Mucosa of rectum (tissue), 2 donors: ENCODE measurements at regions not wholly inside any gene's neighbourhood (a gene's known extent, or its start where the extent isn't known, plus 50 kb on each side); places are given as distances from the start of the nearest gene placed in this dataset.
"Not testable (repeated sequence)": the region's sequence is repeated elsewhere in the genome, so short reads cannot be mapped to it uniquely, and the experiment has no call there.

Experiments used
- H3K27ac ChIP-seq, 2 donors: one replicate each; pipeline ENCODE4 v1.7.0; 2013; ENCODE audit warnings: inconsistent platforms in 2 of 2, low read depth in 2 of 2, low read length in 2 of 2
- H3K27me3 ChIP-seq, 2 donors: one replicate each; pipeline ENCODE4 v1.7.0; 2013; ENCODE audit warnings: low read length in 2 of 2; ENCODE audit not compliant: control insufficient read depth in 2 of 2, insufficient read depth in 2 of 2
- H3K36me3 ChIP-seq, 2 donors: one replicate each; pipeline ENCODE4 v1.7.0; 2013; ENCODE audit warnings: low read length in 2 of 2; ENCODE audit not compliant: control insufficient read depth in 2 of 2, insufficient read depth in 2 of 2
- H3K4me1 ChIP-seq, 2 donors: one replicate each; pipeline ENCODE4 v1.7.0; 2013; ENCODE audit warnings: low read length in 2 of 2, mild to moderate bottlenecking in 1 of 2; ENCODE audit not compliant: control insufficient read depth in 2 of 2, insufficient read depth in 2 of 2
- H3K4me3 ChIP-seq, 2 donors: one replicate each; pipeline ENCODE4 v1.7.0; 2013; ENCODE audit warnings: low read length in 2 of 2
- H3K9ac ChIP-seq, 2 donors: one replicate each; pipeline ENCODE4 v1.7.0; 2013; ENCODE audit warnings: low read length in 2 of 2, low read depth in 1 of 2, mild to moderate bottlenecking in 1 of 2
- H3K9me3 ChIP-seq, 2 donors: one replicate each; pipeline ENCODE4 v1.7.0; 2013; ENCODE audit warnings: low read length in 2 of 2; ENCODE audit not compliant: control insufficient read depth in 2 of 2
- donor health status: healthy.
- donor health status: Normal muscosa, but diverticular disease.

GRCh38 chr19:28633319-28634018 is 579.5 kb downstream of the UQCRFS1 start:
- H3K4me1 ChIP-seq, result no peaks in the 10 kb centered on the region
- H3K9ac ChIP-seq, result no peak overlapping the region
- H3K27ac ChIP-seq, result no peak overlapping the region
- no peak overlapping the region for H3K4me3 ChIP-seq
- no peaks in the 10 kb centered on the region for H3K27me3 ChIP-seq
- H3K36me3 ChIP-seq, result no peaks in the 10 kb centered on the region
- no peaks in the 10 kb centered on the region for H3K9me3 ChIP-seq

GRCh38 chr19:28632371-28633080 is 580.4 kb downstream of the UQCRFS1 start:
- Histone ChIP-seq H3K9ac (no peak overlapping the region), H3K4me3 (no peak overlapping the region), H3K9me3 (no peaks in the 10 kb centered on the region), H3K27me3 (no peaks in the 10 kb centered on the region), H3K36me3 (no peaks in the 10 kb centered on the region), H3K4me1 (no peaks in the 10 kb centered on the region), H3K27ac (no peak overlapping the region)

DNA sequence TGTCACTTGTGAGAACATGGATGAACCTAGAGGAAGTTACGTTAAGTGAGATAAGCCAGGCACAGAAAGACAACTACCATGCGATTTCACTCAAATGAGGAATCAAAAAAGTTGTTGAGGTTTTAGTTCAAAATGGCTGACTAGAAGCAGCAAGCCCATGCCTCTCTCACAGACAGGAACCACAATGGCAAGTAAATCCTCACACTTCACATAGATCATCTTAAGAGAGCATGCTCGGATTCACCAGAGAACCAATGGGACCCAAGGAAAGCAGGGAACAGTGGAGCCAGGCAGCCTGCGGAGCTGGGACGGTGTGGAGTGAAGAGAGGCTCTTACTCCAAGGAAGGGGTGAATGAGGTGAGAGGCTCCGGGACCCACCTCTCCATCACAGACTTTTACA is 581.0 kb downstream of the UQCRFS1 start:
- no peaks in the 10 kb centered on the region for H3K36me3 ChIP-seq
- no peak overlapping the region for H3K27ac ChIP-seq
- no peaks in the 10 kb centered on the region for H3K9me3 ChIP-seq
- H3K4me3 ChIP-seq, result no peak overlapping the region
- H3K4me1 ChIP-seq, result no peaks in the 10 kb centered on the region
- no peak overlapping the region for H3K9ac ChIP-seq
- no peaks in the 10 kb centered on the region for H3K27me3 ChIP-seq

DNA sequence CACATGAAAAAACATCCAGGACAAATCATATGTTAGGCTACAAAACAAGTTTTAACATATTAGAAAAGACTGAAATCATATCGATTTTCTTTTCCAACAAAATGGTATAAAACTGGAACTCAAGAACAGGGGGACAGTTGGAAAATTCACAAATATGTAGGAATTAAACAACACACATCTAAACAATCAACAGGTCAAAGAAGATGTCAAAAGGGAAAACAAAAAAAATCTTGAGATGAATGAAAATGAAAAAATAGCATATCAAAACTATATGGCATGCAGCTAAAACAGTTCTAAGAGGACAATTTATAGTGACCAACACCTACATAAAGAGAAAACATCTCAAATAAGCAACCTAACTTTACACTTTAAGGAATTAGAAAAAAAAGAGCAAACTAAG is 585.3 kb downstream of the UQCRFS1 start:
- Histone ChIP-seq H3K9me3 (no peaks in the 10 kb centered on the region), H3K9ac (no peak overlapping the region), H3K27me3 (no peaks in the 10 kb centered on the region), H3K4me3 (no peak overlapping the region), H3K27ac (no peak overlapping the region), H3K36me3 (no peaks in the 10 kb centered on the region), H3K4me1 (no peaks in the 10 kb centered on the region)

- H3K9ac ChIP-seq, H3K27ac ChIP-seq: not testable (repeated sequence)
Observed at GRCh38 chr19:28626407-28626806, 586.5 kb downstream of the UQCRFS1 start.

GRCh38 chr19:28619816-28620429 is 593.0 kb downstream of the UQCRFS1 start:
- no peaks in the 10 kb centered on the region for H3K27me3 ChIP-seq
- H3K4me3 ChIP-seq, result no peak overlapping the region
- no peaks in the 10 kb centered on the region for H3K36me3 ChIP-seq
- H3K9me3 ChIP-seq, result peaks cover 0 to under 1% of the 10 kb centered on the region in 2 donors
- H3K4me1 ChIP-seq, result no peaks in the 10 kb centered on the region
- H3K27ac ChIP-seq, result no peak overlapping the region
- H3K9ac ChIP-seq, result no peak overlapping the region

More at GRCh38 chr19:28626407-28626806, 586.5 kb downstream of the UQCRFS1 start:
- not testable (repeated sequence) for H3K4me3 ChIP-seq, H3K36me3 ChIP-seq, H3K27me3 ChIP-seq, H3K9me3 ChIP-seq, H3K4me1 ChIP-seq

DNA sequence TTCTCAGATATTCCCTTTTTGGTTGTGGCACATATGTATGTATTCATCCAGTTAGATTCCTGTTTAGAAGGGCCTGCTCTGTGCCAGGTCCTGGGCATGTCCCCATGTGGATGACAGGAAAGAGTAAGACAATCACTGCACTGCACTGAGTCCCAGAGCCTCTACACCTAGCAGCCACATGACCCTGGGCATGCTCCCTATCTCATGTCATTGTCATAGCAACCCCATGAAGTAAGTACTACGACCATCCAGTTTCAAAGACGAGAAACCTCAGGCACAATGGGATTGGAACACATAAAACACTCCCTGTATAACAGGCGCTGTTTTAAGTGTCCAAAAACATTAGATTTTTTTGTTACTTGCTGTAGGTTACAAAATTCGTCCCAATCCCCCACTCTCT is 594.4 kb downstream of the UQCRFS1 start:
- no peak overlapping the region for H3K27ac ChIP-seq
- H3K36me3 ChIP-seq, result no peaks in the 10 kb centered on the region
- H3K9ac ChIP-seq, result no peak overlapping the region
- no peak overlapping the region for H3K4me3 ChIP-seq
- no peaks in the 10 kb centered on the region for H3K4me1 ChIP-seq
- H3K9me3 ChIP-seq, result peaks cover 0 to 7% of the 10 kb centered on the region in 2 donors
- H3K27me3 ChIP-seq, result no peaks in the 10 kb centered on the region

- peaks cover 0 to 7% of the 10 kb centered on the region in 2 donors for H3K9me3 ChIP-seq
Observed at GRCh38 chr19:28615966-28616365, 597.0 kb downstream of the UQCRFS1 start.

GRCh38 chr19:28615546-28615916 is 597.4 kb downstream of the UQCRFS1 start:
- Histone ChIP-seq H3K27me3 (no peaks in the 10 kb centered on the region), H3K27ac (no peak overlapping the region), H3K9ac (no peak overlapping the region), H3K9me3 (peaks cover 0 to 7% of the 10 kb centered on the region in 2 donors), H3K4me3 (no peak overlapping the region), H3K36me3 (no peaks in the 10 kb centered on the region), H3K4me1 (no peaks in the 10 kb centered on the region)

More at GRCh38 chr19:28615966-28616365, 597.0 kb downstream of the UQCRFS1 start:
- Histone ChIP-seq H3K4me3 (no peak overlapping the region), H3K4me1 (no peaks in the 10 kb centered on the region), H3K9ac (no peak overlapping the region), H3K36me3 (no peaks in the 10 kb centered on the region), H3K27me3 (no peaks in the 10 kb centered on the region), H3K27ac (no peak overlapping the region)
